Tibial nerve (tissue), 3 donors: ENCODE measurements at regions not wholly inside any gene's neighbourhood (a gene's known extent, or its start where the extent isn't known, plus 50 kb on each side); places are given as distances from the start of the nearest gene placed in this dataset.

Experiments used
- CTCF ChIP-seq, 5 experiments: fragments of 200-600 bp in 3 of 5; fragments of 450-650 bp in 2 of 5; sonication (generic) in 3 of 5; IDR thresholded peaks; one replicate each; pipeline ENCODE4 v1.5.1; 2016 to 2019; ENCODE audit warnings: antibody characterized with exemption in 5 of 5, mild to moderate bottlenecking in 3 of 5, moderate library complexity in 2 of 5
- POLR2A ChIP-seq, 2 donors: fragments of 450-650 bp; IDR thresholded peaks; one replicate each; pipeline ENCODE4 v1.6.1; 2017; ENCODE audit warnings: antibody characterized with exemption in 2 of 2, mild to moderate bottlenecking in 2 of 2, moderate library complexity in 2 of 2

GRCh38 chr10:60726257-60726656 is 52.0 kb upstream of the CDK1 start:
- TF ChIP-seq POLR2A (IDR thresholded peaks at IDR 0.05) (no peak), CTCF (IDR thresholded peaks at IDR 0.05) (no peak)
